IMR-90 (cell line): ENCODE measurements at regions not wholly inside any gene's neighbourhood (a gene's known extent, or its start where the extent isn't known, plus 50 kb on each side); places are given as distances from the start of the nearest gene placed in this dataset.

ENCODE experiments used
- FOS ChIP-seq: fragments of 150-350 bp; IDR thresholded peaks from 2 replicates; pipeline ENCODE4 v1.6.1; 2016; ENCODE audit warnings: low read depth, low read length
- MAFK ChIP-seq: IDR thresholded peaks from 2 replicates; pipeline ENCODE4 v1.6.1; 2012; ENCODE audit warnings: low read depth, low read length, improper control_type of control experiment
- MXI1 ChIP-seq: IDR thresholded peaks from 2 replicates; pipeline ENCODE4 v1.6.1; 2012; ENCODE audit warnings: low read depth, mild to moderate bottlenecking, low read length, moderate library complexity, borderline replicate concordance
- POLR2A ChIP-seq: IDR thresholded peaks from 2 replicates; pipeline ENCODE4 v1.6.1; 2012; ENCODE audit warnings: mild to moderate bottlenecking, low read depth, low read length
- RAD21 ChIP-seq: IDR thresholded peaks from 2 replicates; pipeline ENCODE4 v1.6.1; 2012; ENCODE audit warnings: low read length, improper control_type of control experiment
- RFX5 ChIP-seq: IDR thresholded peaks from 2 replicates; pipeline ENCODE4 v1.8.0; 2012; ENCODE audit warnings: low read depth, mild to moderate bottlenecking, low read length, moderate library complexity
- TF ChIP-seq, protein P1 (sequence below): conservative IDR thresholded peaks from 2 replicates; pipeline ENCODE4 v1.5.1; 2012; ENCODE audit warnings: mild to moderate bottlenecking, low read depth, low read length, improper control_type of control experiment
- TF ChIP-seq, protein P2 (sequence below): fragments of 150-350 bp; IDR thresholded peaks from 2 replicates; pipeline ENCODE4 v1.6.1; 2016; ENCODE audit warnings: low read depth, mild to moderate bottlenecking, low read length, moderate library complexity, borderline replicate concordance
- TF ChIP-seq, protein P3 (sequence below): fragments of 150-350 bp; IDR thresholded peaks from 2 replicates; pipeline ENCODE4 v1.6.1; 2017; ENCODE audit warnings: mild to moderate bottlenecking, antibody characterized with exemption, low read length, low read depth

DNA sequence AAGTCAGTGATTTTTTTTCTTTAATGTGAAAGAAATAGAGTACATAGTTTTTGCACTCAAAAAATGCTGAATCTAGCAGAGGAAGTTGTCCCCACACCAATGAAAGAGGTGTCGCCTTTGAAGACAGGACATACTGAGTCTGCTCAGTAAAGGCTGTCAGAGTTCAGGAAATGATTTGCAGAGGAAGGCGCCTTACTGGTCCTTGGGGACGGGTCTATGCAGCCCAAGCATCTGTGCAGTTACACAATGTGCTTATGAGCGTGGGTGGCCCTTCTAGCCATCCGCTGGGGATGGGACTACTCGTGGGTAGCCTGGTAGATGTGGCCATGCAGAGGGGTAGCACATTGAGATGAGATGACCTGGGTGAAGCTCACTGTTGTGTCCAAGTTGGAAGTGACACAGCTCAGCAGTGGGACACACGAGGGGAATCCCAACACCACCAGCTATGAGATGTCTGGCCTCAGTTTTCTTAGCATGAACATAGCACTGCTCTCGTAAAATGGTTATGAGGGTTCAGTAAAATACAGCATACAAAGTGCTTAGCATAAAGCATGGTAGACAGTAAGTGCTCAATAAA, 116.5 kb upstream of the RBPJ start:
- TF ChIP-seq, protein P1, sequence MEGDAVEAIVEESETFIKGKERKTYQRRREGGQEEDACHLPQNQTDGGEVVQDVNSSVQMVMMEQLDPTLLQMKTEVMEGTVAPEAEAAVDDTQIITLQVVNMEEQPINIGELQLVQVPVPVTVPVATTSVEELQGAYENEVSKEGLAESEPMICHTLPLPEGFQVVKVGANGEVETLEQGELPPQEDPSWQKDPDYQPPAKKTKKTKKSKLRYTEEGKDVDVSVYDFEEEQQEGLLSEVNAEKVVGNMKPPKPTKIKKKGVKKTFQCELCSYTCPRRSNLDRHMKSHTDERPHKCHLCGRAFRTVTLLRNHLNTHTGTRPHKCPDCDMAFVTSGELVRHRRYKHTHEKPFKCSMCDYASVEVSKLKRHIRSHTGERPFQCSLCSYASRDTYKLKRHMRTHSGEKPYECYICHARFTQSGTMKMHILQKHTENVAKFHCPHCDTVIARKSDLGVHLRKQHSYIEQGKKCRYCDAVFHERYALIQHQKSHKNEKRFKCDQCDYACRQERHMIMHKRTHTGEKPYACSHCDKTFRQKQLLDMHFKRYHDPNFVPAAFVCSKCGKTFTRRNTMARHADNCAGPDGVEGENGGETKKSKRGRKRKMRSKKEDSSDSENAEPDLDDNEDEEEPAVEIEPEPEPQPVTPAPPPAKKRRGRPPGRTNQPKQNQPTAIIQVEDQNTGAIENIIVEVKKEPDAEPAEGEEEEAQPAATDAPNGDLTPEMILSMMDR = no peak
- TF ChIP-seq RFX5 (no peak), POLR2A (no peak), FOS (no peak), RAD21 (no peak), MAFK (no peak), MXI1 (no peak)
- TF ChIP-seq, protein P2, sequence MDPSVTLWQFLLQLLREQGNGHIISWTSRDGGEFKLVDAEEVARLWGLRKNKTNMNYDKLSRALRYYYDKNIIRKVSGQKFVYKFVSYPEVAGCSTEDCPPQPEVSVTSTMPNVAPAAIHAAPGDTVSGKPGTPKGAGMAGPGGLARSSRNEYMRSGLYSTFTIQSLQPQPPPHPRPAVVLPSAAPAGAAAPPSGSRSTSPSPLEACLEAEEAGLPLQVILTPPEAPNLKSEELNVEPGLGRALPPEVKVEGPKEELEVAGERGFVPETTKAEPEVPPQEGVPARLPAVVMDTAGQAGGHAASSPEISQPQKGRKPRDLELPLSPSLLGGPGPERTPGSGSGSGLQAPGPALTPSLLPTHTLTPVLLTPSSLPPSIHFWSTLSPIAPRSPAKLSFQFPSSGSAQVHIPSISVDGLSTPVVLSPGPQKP = no peak
- TF ChIP-seq, protein P3, sequence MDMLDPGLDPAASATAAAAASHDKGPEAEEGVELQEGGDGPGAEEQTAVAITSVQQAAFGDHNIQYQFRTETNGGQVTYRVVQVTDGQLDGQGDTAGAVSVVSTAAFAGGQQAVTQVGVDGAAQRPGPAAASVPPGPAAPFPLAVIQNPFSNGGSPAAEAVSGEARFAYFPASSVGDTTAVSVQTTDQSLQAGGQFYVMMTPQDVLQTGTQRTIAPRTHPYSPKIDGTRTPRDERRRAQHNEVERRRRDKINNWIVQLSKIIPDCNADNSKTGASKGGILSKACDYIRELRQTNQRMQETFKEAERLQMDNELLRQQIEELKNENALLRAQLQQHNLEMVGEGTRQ = no peak
